Skin epidermis (tissue), 12 donors: ENCODE measurements at regions not wholly inside any gene's neighbourhood (a gene's known extent, or its start where the extent isn't known, plus 50 kb on each side); places are given as distances from the start of the nearest gene placed in this dataset.
"Not testable (repeated sequence)": the region's sequence is repeated elsewhere in the genome, so short reads cannot be mapped to it uniquely, and the experiment has no call there.

ENCODE experiments used
- H3K27ac ChIP-seq, 21 experiments: fragments of 200-600 bp; sonication (generic) in 11 of 21; one replicate each; pipeline ENCODE4 v1.5.0; 2020; ENCODE audit warnings: mild to moderate bottlenecking in 3 of 21, inconsistent platforms in 2 of 21, moderate library complexity in 2 of 21
- H3K4me3 ChIP-seq, 7 experiments: fragments of 200-600 bp; sonication (generic) in 2 of 7; one replicate each; pipeline ENCODE4 v1.5.0; 2020; ENCODE audit warnings: inconsistent platforms in 2 of 7, mild to moderate bottlenecking in 2 of 7, moderate library complexity in 1 of 7

DNA sequence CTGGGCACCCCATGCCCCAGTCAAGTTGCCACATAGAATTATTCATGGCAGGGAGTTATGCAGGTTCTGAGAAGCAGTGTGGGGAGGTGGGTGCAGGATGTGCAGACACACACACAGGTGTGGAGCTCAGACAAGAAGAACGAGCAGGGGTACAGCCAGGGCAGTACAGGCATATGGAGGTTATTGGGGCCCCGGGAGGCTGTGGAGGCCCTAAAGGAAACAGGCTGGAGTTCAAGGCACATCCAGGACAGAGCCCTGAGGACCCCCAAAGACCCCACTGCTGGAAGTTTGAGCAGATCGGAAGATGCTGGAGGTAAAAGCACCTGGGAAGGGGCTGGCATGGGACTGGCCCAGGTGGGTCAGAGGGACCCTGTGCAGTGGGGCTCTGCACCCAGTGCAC is 171.3 kb downstream of the PSMG1 start:
- Histone ChIP-seq H3K4me3 (no peak overlapping the region), H3K27ac (peak overlapping the region in 1 of 21 experiments; percentile 3)

DNA sequence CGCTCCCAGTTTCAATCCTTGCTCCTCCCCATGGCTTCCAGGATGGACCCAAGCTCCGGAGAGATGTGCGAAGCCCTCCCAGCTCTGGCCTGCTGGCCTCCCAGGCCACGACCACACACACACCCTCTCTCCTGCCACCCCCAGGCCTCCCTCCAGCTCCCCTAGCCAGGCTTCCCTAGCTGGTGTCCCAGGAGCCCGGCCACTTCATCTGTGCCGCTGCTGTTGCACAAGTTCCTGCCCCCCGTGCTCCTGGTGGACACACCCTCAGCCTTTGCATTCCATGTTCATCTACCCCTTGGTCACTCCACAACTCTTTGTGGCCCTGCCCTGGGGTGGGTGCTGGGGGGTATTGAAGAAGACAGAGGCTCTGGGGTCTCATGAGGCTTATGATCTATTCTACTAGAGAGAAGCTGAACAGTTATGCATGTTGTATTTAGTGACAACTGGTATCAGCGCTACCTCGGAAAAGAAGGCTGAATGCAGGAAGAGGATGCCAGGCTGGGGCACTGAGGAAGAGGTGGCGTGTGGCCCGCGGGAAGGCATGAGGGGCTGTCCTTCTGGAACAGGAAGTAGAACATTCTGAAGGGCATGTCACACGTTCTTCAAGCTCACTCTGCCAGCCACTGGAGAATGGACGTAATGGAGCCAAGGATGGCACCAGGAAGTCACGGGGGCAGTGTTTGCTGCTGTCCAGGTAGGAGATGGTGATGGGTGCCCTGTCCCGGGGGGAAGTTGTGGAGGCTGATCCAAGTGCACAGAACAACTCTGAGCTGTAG is 172.4 kb downstream of the PSMG1 start:
- peak overlapping the region in 6 of 21 experiments; percentile 2 to 71 (median 18) for H3K27ac ChIP-seq
- H3K4me3 ChIP-seq = no peak overlapping the region

DNA sequence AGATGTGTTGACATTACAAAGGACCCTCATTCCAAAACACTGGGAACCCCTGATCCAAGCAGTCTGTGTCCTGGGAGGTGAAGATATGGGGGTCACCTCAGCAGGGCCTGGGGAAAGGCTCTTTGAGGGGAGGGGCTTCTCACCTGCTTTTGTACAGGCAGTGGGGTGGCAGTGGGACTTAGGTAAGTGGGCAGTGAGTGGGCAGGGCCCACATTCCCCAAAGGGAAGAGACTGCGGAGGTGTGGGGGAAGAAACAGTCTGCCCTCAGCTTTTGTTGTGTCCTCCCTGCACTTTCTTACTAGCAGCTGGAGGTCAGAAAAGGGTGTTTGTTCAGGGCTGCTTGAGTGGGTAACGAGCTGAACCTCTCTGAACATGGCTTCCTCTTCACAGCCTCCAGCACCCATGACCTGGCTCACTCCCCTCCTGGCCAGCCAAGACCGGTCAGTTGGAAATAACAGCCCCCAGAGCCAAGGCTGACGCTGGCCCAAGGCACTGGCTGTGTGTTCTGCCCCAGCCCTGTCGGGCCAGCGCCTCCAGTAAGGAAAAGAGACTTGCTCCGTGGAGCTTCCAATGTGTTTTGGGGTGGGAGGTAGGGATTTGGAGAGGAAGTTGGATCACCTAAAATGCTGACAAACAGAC is 173.5 kb downstream of the PSMG1 start:
- no peak overlapping the region for H3K4me3 ChIP-seq
- H3K27ac ChIP-seq = peak overlapping the region in 5 of 21 experiments; percentile 13 to 87 (median 39)

DNA sequence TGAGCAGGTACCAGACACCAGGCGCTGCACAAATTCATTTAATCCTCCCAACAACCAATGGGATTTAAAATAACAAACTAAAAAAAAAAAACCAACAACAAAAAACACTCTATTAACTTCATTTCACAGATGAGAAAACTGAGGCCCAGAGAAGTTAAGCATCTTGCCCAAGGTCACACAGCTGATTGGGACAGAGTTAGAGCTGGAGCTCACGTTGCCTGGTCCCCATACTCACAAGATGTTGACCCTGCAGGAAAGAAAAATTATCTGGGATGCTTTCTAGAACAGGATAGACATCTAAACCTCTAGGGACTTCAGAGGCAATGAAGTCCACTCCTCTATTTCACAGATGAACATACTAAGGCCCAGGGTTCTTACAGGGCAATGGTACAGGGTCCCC is 175.3 kb downstream of the PSMG1 start:
- Histone ChIP-seq H3K4me3 (no peak overlapping the region), H3K27ac (peak overlapping the region in 13 of 21 experiments; percentile 16 to 87 (median 75))

DNA sequence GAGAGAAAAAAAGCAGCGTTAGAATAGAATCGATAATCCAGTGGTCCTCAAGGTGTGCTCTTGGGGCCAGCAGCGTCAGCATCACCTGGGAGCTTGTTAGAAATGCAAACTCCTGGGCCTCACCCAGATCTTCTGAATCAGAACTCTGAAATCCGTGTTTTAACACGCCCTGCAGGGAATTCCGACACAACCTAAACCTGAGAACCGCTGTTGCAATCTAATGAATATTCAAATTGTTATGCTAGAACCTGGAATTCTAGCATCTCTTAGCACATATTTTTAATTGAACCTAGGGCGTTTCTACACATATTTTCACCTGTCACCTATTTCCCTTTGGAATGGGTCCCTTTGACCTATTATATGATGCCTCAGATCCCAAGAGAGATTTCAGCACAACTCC is 175.7 kb downstream of the PSMG1 start:
- Histone ChIP-seq H3K27ac (peak overlapping the region in 18 of 21 experiments; percentile 53 to 87 (median 76)), H3K4me3 (no peak overlapping the region)

DNA sequence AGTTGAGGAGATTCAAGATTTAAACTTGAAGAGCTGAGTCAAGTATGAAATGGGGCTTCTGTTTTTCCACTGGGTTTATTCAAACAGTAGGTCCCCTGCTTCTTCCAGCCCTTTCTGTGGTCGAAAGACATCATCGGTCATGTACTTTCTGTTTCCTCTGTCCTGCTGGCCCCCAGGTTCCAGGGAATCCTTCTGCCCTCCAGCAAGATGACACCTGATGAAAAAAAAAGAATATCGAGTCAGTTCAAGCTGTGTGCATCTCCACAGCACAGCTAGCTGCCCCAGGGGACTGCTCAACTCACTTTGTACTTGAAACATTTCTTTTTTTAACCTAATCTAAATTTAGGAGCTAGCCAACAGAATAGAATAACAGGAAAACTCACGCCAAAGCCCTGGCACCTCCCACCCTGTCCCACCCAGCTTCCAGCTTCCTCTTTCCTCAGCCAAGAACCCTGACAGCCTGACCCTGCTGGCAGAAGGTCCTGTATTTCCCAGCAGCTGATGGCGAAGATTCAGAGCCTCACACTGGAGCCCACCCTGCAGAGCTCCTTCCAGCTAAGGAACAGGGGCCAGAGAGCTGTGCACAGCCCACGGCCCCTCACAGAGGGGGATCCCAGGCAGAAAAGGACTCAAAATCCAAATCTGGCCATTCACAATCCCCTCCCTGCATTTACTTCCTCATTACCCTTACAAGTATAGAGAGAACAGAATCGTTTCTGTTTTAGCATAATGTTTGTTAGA is 176.5 kb downstream of the PSMG1 start:
- Histone ChIP-seq H3K27ac (peak overlapping the region in 19 of 21 experiments; percentile 53 to 87 (median 75)), H3K4me3 (no peak overlapping the region)

DNA sequence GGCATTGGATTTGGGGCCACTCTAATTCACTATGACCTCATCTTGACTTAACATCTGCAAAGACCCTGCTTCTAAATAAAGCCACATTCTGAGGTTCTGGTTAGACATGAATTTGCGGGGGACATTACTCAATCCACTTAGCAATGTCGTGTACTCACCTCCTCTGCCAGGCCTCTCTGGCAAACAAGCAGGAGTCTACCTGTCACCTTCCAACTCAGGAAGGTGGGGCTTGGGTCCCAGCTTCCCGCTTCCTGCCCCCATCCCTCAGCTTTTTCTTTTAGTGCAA is 177.8 kb downstream of the PSMG1 start:
- Histone ChIP-seq H3K4me3 (no peak overlapping the region), H3K27ac (peak overlapping the region in 16 of 21 experiments; percentile 9 to 87 (median 78))

DNA sequence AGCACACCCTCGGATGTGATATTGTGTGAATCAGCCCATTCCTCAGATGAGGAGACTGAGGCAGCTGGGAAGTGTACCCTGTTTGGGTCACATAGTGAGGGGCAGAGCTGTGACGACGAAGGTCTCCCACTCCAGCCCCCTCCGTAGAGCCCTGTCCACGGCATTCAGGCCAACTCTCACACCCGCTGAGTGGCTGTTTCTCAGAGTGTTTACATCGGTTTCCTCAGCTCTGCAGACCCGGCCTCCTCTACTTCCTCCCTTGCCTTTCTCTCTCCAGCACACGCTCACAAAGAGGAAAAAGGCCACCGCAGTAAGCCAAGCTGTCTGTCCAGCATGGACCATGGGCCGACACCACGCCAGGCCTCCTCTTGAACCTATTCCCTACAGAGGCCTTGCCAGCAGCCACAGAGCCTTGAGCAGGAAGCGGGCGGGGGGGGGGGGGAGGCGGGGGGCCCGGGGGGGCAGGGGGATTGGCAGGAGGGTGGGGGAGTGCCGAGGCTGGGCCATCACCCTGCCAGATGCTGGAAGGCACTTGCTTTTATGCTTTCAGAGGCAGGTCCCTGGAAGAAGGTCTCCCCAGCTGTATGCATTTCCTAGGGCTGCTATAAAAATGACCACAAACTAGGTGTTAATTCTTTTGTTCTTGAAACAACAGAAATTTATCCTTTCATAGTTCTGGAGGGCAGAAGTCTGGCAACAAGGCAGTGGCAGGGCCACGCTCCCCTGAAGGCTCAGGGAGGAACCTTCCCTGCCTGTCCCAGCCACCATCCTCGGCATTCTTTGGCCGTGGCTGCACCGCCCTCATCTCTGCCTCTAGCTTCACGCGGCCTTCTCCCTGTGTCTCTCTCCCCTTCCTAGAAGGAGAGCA is 178.4 kb downstream of the PSMG1 start:
- Histone ChIP-seq H3K27ac (peak overlapping the region in 20 of 21 experiments; percentile 1 to 87 (median 74)), H3K4me3 (no peak overlapping the region)

DNA sequence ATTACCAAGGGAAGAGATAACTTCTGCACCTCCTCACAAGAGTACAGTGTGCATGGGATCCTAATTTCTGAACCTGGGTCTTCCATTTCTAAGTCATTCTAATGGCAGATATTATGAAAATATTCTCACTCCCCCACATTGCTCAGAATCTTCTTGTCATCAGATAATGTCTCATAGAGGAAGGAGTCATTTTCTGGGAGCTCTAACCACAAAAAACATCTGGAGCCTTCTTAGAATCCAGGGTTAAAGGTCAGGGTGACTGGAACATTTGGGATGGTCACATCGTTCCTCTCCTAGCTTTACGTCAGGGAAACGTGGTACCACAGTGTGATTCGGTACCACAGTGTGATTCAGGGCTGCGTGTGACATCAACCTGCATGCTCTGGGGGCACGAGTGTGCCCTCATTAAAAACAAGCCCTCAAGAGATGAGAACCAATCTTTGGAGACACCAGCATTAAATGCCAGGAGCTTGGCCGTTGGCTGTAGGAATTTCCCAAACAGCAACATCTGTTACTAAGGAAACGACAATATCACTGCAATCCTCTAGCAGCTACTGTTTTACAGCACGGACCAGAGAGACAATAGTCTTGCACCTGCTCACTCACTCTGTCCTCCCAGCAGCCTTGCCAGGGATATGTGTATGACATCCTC is 179.1 kb downstream of the PSMG1 start:
- no peak overlapping the region for H3K4me3 ChIP-seq
- H3K27ac ChIP-seq = peak overlapping the region in 19 of 21 experiments; percentile 1 to 87 (median 74)

DNA sequence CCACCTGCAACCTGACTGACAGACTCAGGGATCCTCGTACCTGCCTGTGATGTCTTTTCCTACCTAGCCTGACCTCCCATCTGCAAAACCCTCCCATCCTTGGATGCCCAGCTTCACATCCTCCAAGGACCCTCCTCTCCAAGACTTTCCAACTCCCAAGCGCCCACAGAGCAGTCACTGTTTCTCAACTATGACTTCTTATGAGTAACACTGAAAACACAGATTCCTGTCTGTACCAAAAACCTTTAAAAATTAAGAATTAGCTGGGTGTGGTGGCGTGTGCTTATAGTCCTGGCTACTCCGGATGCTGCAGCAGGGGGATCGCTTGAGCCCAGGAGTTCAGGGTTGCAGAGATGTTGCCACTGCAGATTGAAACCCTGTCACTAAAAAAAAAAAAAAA is 181.9 kb downstream of the PSMG1 start:
- peak overlapping the region in 7 of 21 experiments; percentile 24 to 76 (median 48) for H3K27ac ChIP-seq
- H3K4me3 ChIP-seq = no peak overlapping the region

DNA sequence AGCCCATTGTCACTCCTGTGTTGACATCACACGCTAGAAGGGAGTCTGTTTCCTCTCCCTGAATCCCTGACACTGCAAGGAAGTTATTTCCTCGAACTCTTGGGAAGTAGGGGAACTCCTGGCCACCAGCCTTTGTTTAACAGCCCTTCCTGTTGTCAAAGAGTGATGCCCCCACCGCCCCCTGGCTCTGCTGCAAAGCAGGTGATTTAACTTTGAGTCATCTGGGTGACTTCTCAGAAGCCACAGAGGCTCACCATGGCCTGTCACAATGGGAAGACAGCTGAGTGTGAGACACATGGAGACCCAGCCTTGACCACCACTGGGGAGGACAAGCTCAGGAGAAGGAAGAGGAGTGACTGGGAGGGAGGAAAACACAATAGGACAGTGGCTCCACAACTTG is 182.8 kb downstream of the PSMG1 start:
- peak overlapping the region in 8 of 21 experiments; percentile 3 to 76 (median 42) for H3K27ac ChIP-seq
- H3K4me3 ChIP-seq = no peak overlapping the region

DNA sequence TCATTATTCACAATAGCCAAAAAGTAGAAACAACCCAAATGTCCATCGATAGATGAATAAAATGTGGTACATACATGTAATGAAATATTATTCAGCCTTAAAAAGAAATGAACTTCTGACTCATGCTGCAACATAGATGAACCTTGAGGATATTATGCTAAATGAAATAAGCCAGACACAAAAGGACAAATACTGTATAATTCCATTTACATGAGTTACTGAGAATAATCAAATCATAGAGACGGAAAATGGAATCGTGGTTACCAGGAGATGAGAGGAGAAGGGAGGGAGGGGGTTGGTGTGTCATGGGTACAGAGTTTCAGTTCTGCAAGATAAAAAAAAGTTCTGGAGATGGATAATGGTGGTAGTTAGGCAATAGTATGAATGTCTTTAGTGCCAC is 184.1 kb downstream of the PSMG1 start:
- Histone ChIP-seq H3K4me3 (no peak overlapping the region), H3K27ac (peak overlapping the region in 2 of 21 experiments; percentile 19 to 58)

DNA sequence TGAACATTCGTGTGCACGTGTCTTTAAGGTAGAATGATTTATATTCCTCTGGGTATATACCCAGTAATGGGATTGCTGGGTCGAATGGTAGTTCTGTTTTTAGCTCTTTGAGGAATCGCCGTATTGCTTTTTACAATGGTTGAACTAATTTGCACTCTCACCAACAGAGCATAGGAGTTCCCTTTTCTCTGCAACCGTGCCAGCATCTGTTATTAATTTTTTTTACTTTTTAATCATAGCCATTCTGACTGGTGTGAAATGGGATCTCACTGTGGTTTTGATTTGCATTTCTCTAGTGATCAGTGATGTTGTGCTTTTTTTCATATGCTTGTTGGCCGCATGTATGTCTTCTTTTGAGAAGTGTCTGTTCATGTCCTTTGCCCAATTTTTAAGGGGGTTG is 185.0 kb downstream of the PSMG1 start:
- not testable (repeated sequence) for H3K4me3 ChIP-seq
- peak overlapping the region in 2 of 21 experiments; percentile 11 to 13 for H3K27ac ChIP-seq

DNA sequence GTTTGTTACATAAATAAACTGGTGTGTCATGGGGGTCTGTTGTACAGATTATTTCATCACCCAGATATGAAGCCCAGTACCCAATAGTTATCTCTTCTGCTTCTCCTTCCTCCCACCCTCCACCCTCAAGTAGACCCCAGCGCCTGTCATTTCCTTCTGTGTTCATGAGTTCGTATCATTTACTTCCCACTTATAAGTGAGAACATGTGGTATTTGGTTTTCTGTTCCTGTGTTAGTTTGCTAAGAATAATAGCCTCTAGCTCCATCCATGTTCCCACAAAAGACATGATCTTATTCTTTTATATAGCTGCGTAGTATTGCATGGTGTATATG is 185.4 kb downstream of the PSMG1 start:
- not testable (repeated sequence) for H3K27ac ChIP-seq, H3K4me3 ChIP-seq

DNA sequence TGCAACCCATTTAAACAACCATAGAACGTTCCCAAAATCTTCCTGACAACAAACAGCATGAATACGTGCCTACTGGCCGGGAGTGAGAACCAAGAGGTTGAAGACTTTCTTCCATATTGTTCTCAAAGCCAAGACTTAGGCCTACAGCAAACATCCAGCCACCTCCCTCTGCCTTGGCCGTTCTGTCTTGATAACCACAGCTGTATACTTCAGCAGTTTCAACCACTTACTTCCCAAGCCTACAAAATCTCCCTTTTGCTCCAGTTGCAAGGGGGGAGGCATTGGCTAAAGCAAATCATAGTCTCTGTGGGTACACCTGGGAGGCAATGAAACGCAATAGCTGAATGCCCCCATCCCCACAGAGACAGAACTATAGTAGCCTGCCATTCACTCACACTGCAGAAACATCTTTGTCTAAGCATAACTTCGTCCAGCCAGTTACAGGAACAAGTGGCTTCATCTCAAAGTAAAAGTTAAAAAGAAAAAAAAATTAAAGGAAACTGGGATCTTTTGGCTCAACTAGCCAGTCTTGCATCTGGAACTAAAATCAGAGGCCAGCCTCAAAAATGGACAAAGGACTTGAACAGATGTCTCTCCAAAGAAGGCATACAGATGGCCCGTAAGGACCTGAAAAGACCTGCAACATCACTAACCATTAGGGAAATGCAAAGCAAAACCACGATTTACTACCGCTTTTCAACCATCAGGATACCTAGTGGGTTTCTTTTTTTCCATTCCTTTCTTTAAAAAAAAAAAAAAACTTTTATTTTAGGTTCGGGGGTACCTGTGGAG is 186.0 kb downstream of the PSMG1 start:
- peak overlapping the region in 1 of 21 experiments; percentile 5 for H3K27ac ChIP-seq
- no peak overlapping the region for H3K4me3 ChIP-seq

DNA sequence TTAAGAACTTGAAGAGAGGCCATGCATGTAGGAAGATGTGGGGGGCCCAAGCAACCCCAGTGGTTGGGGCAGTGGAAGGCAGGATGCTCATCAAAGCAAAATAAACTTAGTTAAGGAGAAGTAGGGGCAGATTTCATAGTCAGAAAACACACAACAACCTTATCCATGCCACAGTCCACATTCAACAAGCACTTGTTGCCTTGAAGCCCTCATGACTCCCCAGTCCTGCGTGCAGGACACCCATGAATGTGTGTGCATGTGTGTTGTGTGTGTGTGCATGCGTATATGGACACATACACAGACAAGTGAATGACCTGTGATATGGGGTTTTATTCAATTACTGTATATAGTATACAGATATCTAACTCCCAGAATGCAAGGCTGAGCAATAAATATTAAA is 186.9 kb downstream of the PSMG1 start:
- Histone ChIP-seq H3K27ac (no peak overlapping the region), H3K4me3 (no peak overlapping the region)

DNA sequence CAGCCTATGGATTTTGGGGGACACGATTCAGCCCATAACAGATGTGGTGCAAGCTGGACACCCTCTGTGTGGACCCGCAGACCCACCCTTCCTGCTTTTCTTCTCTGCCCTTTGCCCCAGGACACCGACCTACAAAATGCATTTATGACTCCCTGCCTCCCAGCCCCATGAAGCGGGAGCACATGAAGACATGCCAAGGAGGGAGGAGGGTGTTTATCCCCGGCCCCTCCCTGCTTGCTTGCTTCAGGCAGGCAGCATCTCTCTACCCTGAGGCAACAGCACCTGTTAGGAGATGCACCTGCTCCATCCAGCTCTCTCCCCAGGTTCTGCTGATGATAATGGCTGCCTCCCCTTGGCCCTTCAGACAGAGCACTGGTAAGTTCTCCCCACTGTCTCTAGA is 187.5 kb downstream of the PSMG1 start:
- H3K4me3 ChIP-seq = no peak overlapping the region
- peak overlapping the region in 1 of 21 experiments; percentile 80 for H3K27ac ChIP-seq

DNA sequence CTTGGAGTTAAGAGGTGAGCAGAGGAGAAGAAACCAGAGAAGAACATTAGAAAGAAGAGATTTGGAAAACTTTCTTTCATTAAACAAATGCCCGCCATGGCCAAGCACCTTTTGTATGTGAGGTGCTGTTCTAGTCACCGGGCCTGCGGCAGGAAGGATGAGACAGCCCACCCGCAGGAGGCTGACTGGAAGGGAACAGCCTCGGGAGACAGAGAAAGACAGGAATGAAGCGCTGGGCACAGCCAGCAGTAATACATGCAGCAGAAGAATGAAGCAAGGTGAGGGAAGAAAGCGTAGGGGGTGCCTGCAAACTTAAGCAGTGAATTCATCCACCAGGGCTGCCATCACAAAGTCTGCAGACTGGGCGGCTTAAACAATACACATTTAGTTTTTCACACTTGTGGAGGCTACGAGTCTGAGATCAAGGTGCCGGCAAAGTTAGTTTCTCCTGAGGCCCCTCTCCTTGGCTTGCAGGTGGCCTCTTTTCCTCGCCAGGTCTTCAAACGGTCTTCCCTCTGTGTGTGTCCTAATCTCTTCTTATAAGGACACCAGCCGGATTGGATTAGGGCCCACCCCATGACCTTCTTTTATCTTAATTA is 188.1 kb downstream of the PSMG1 start:
- peak overlapping the region in 7 of 21 experiments; percentile 1 to 80 (median 72) for H3K27ac ChIP-seq
- H3K4me3 ChIP-seq = no peak overlapping the region
